Mesendoderm (in vitro differentiated cells): ENCODE measurements at regions not wholly inside any gene's neighbourhood (a gene's known extent, or its start where the extent isn't known, plus 50 kb on each side); places are given as distances from the start of the nearest gene placed in this dataset.
"Not testable (repeated sequence)": the region's sequence is repeated elsewhere in the genome, so short reads cannot be mapped to it uniquely, and the experiment has no call there.

Experiments
- DNase-seq: peaks from one replicate; pipeline ENCODE4 v3.0.0; 2013
- H2AK5ac ChIP-seq: 2 replicates; pipeline ENCODE4 v1.6.1; 2013; ENCODE audit warnings: low read length, inconsistent platforms
- H2BK120ac ChIP-seq: 2 replicates; pipeline ENCODE4 v1.6.1; 2013; ENCODE audit warnings: low read depth, mild to moderate bottlenecking, low read length, moderate library complexity, mixed read lengths
- H2BK15ac ChIP-seq: replicated peaks from 2 replicates; pipeline ENCODE4 v1.6.1; 2013; ENCODE audit warnings: low read depth, mild to moderate bottlenecking, moderate library complexity
- H2BK5ac ChIP-seq: 2 replicates; pipeline ENCODE4 v1.6.1; 2013; ENCODE audit warnings: low read length, inconsistent platforms
- H3K18ac ChIP-seq: 2 replicates; pipeline ENCODE4 v1.6.1; 2013; ENCODE audit warnings: mild to moderate bottlenecking, low read length, mixed read lengths
- H3K23ac ChIP-seq: one replicate; pipeline ENCODE4 v1.6.1; 2013; ENCODE audit warnings: low read length
- H3K27ac ChIP-seq: 2 replicates; pipeline ENCODE4 v1.5.1; 2013; ENCODE audit warnings: low read depth, mild to moderate bottlenecking, inconsistent platforms, low read length, moderate library complexity
- H3K27me3 ChIP-seq: 2 replicates; pipeline ENCODE4 v1.6.1; 2013; ENCODE audit warnings: low read length, control low read depth, mild to moderate bottlenecking, inconsistent platforms; ENCODE audit not compliant: insufficient read depth, poor library complexity
- H3K36me3 ChIP-seq: 2 replicates; pipeline ENCODE4 v1.6.1; 2013; ENCODE audit warnings: low read length, inconsistent platforms; ENCODE audit not compliant: control insufficient read depth, insufficient read depth
- H3K4ac ChIP-seq: one replicate; pipeline ENCODE4 v1.6.1; 2013; ENCODE audit warnings: low read depth, mild to moderate bottlenecking, low read length, moderate library complexity
- H3K4me1 ChIP-seq: 2 replicates; pipeline ENCODE4 v1.6.1; 2013; ENCODE audit warnings: low read depth, low read length, inconsistent platforms; ENCODE audit not compliant: control insufficient read depth
- H3K4me2 ChIP-seq: 2 replicates; pipeline ENCODE4 v1.6.1; 2013; ENCODE audit warnings: low read length
- H3K4me3 ChIP-seq: 2 replicates; pipeline ENCODE4 v1.5.1; 2013; ENCODE audit warnings: mild to moderate bottlenecking, low read length
- H3K56ac ChIP-seq: one replicate; pipeline ENCODE4 v1.6.1; 2013; ENCODE audit warnings: low read length
- H3K79me1 ChIP-seq: 2 replicates; pipeline ENCODE4 v1.6.1; 2013; ENCODE audit warnings: low read length, inconsistent platforms
- H3K79me2 ChIP-seq: 2 replicates; pipeline ENCODE4 v1.6.1; 2013; ENCODE audit warnings: mild to moderate bottlenecking, low read length; ENCODE audit not compliant: control insufficient read depth, insufficient read depth
- H3K9ac ChIP-seq: 2 replicates; pipeline ENCODE4 v1.6.1; 2013; ENCODE audit warnings: low read length, inconsistent platforms
- H4K5ac ChIP-seq: one replicate; pipeline ENCODE4 v1.6.1; 2013; ENCODE audit warnings: low read length
- H4K8ac ChIP-seq: one replicate; pipeline ENCODE4 v1.6.1; 2013; ENCODE audit warnings: low read depth, mild to moderate bottlenecking, control low read depth, low read length, moderate library complexity
- WGBS: extraction: QIAGEN DNeasy Blood & Tissue Kit; methylation state at CpG from one replicate; pipeline ENCODE4 v1.1.7; 2013; ENCODE audit warnings: low lambda C conversion rate, missing lambda C conversion rate; ENCODE audit not compliant: insufficient coverage; ENCODE audit errors: extremely low coverage; 5-methylcytosine and 5-hydroxymethylcytosine counted together

DNA sequence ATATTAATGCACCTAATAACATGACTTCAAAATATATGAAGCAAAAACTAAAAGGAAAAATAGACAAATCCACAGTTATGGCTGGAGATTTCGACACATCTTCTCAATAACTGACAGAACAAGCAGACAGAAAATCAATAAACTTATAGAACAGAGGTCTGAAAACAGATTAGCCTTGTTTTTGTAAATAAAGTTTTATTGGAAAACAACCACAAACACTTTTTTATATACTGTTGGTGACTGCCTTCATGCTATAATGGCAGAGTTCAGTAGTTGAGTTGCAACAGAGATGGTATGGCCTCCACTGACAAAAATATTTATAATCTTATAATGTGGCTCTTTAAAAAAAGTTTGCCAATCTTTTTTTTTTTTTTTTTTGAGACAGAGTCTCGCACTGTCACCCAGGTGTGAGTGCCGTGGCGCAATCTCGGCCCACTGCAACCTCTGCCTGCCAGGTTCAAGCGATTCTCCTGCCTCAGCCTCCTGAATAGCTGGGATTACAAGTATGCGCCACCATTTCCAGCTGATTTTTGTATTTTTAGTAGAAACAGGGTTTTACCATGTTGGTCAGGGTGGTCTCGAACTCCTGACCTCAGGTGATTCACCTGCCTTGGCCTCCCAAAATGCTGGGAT lies 52.2 kb upstream of the GATA2 start:
- Histone ChIP-seq H3K27ac (no peak overlapping the region), H3K27me3 (peaks cover 2% of the 10 kb centered on the region), H3K23ac (no peak overlapping the region), H3K4me1 (peaks cover 3% of the 10 kb centered on the region), H2AK5ac (no peak overlapping the region), H2BK5ac (no peak overlapping the region), H3K4me2 (no peak overlapping the region), H3K18ac (no peak overlapping the region), H4K8ac (no peak overlapping the region), H3K4ac (no peak overlapping the region), H3K9ac (no peak overlapping the region), H3K56ac (no peak overlapping the region), H2BK120ac (no peak overlapping the region), H3K79me2 (no peaks in the 10 kb centered on the region), H2BK15ac (no peak overlapping the region), H4K5ac (no peak overlapping the region), H3K79me1 (no peaks in the 10 kb centered on the region), H3K4me3 (no peak overlapping the region), H3K36me3 (no peaks in the 10 kb centered on the region)
- WGBS, result no CpG with 5 or more reads among the region's 8 CpGs
- DNase-seq, result no peak

DNA sequence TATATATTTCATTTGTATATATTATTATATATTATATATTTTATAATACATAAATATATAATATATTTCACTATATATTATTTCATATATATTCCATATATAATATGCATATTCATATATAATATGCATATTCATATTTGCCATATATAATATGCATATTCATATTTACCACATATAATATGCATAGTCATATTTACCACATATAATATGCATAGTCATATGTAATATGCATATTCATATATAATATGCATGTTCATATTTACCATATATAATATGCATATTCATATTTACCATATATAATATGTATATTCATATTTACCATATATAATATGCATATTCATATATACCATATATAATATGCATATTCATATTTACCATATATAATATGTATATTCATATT lies 51.2 kb upstream of the GATA2 start:
- H3K4me1 ChIP-seq, result peaks cover under 1% of the 10 kb centered on the region
- H3K36me3 ChIP-seq, result no peaks in the 10 kb centered on the region
- H3K79me1 ChIP-seq, result no peaks in the 10 kb centered on the region
- no peak overlapping the region for H2BK120ac ChIP-seq
- no peak overlapping the region for H4K8ac ChIP-seq
- no peak overlapping the region for H3K56ac ChIP-seq
- H3K27me3 ChIP-seq, result peaks cover 2% of the 10 kb centered on the region
- no peak overlapping the region for H3K4me2 ChIP-seq
- no peak overlapping the region for H3K9ac ChIP-seq
- H2AK5ac ChIP-seq, result no peak overlapping the region
- no peak overlapping the region for H3K4me3 ChIP-seq
- H3K27ac ChIP-seq, result no peak overlapping the region
- H3K79me2 ChIP-seq, result no peaks in the 10 kb centered on the region
- no peak overlapping the region for H2BK5ac ChIP-seq
- no peak overlapping the region for H2BK15ac ChIP-seq
- DNase-seq, result no peak
- H4K5ac ChIP-seq, result no peak overlapping the region
- no peak overlapping the region for H3K4ac ChIP-seq
- H3K18ac ChIP-seq, result no peak overlapping the region
- no peak overlapping the region for H3K23ac ChIP-seq

- H3K56ac ChIP-seq, H3K4me3 ChIP-seq, H3K4me1 ChIP-seq, H2AK5ac ChIP-seq, H2BK120ac ChIP-seq, H4K5ac ChIP-seq, H3K4me2 ChIP-seq, H3K23ac ChIP-seq, H3K27me3 ChIP-seq, H4K8ac ChIP-seq, H3K27ac ChIP-seq, H3K4ac ChIP-seq, H3K79me2 ChIP-seq, H3K36me3 ChIP-seq, H3K18ac ChIP-seq, H2BK15ac ChIP-seq, H3K79me1 ChIP-seq, H2BK5ac ChIP-seq, H3K9ac ChIP-seq, DNase-seq: not testable (repeated sequence)
- WGBS, result no CpG with 5 or more reads among the region's 6 CpGs
These were observed 50.7 kb upstream of the GATA2 start for GRCh38 chr3:128543570-128544174.
